ENCODE measurements at regions not wholly inside any gene's neighbourhood (a gene's known extent, or its start where the extent isn't known, plus 50 kb on each side); places are given as distances from the start of the nearest gene placed in this dataset.

- DNase-seq (ENCODE audit: low spot score) = no peak
Measured at GRCh38 chr21:38742580-38743260, 63.0 kb upstream of the ETS2 start.

- no peak for DNase-seq (ENCODE audit: low spot score)
Measured at GRCh38 chr21:38743772-38744529, 61.8 kb upstream of the ETS2 start.

GRCh38 chr21:38744861-38745260, 60.9 kb upstream of the ETS2 start:
- no peak for DNase-seq (ENCODE audit: low spot score)

GRCh38 chr21:38747810-38748209, 57.9 kb upstream of the ETS2 start:
- DNase-seq (ENCODE audit: low spot score) = no peak

- DNase-seq (ENCODE audit: low spot score) = no peak
Measured at GRCh38 chr21:38751379-38752050, 54.2 kb upstream of the ETS2 start.

- no peak for DNase-seq (ENCODE audit: low spot score)
Measured at GRCh38 chr21:38752051-38752505, 53.7 kb upstream of the ETS2 start.

- no peak for DNase-seq (ENCODE audit: low spot score)
Measured at GRCh38 chr21:38753114-38753513, 52.6 kb upstream of the ETS2 start.

GRCh38 chr21:38753557-38753971, 52.2 kb upstream of the ETS2 start:
- DNase-seq (ENCODE audit: low spot score) = no peak
